ENCODE measurements at regions not wholly inside any gene's neighbourhood (a gene's known extent, or its start where the extent isn't known, plus 50 kb on each side); places are given as distances from the start of the nearest gene placed in this dataset.
A peak's percentile ranks its signal among the peaks of the same experiment; 100 is the strongest.

- intact Hi-C loops (cut with DNase I; ENCODE audit: low total_unique reads): no loop called here
- Histone ChIP-seq H3K9me3 (no peaks in the 10 kb centered on the region), H3K27ac (no peak overlapping the region), H3K27me3 (no peaks in the 10 kb centered on the region), H3K36me3 (no peaks in the 10 kb centered on the region), H3K4me3 (no peak overlapping the region), H3K4me1 (peaks cover 0 to 20% (median 13%) of the 10 kb centered on the region in 4 donors)
- no peak for DNase-seq
- TF ChIP-seq CTCF (IDR thresholded peaks at IDR 0.05): no peak
Measured at GRCh38 chr6:138567052-138567451, 67.8 kb upstream of the NHSL1 start.

- no peak for DNase-seq
- Histone ChIP-seq H3K4me3 (no peak overlapping the region), H3K36me3 (no peaks in the 10 kb centered on the region), H3K4me1 (peaks cover 0 to 24% (median 14%) of the 10 kb centered on the region in 4 donors), H3K27ac (no peak overlapping the region), H3K27me3 (no peaks in the 10 kb centered on the region), H3K9me3 (no peaks in the 10 kb centered on the region)
- intact Hi-C loops (cut with DNase I; ENCODE audit: low total_unique reads): no loop called here
- TF ChIP-seq CTCF (IDR thresholded peaks at IDR 0.05): no peak
Measured at GRCh38 chr6:138568997-138569396, 69.7 kb upstream of the NHSL1 start.

- DNase-seq: no peak
- H3K27me3 ChIP-seq: no peaks in the 10 kb centered on the region
- H3K9me3 ChIP-seq: no peaks in the 10 kb centered on the region
- peaks cover 0 to 24% (median 14%) of the 10 kb centered on the region in 4 donors for H3K4me1 ChIP-seq
- no peak overlapping the region for H3K27ac ChIP-seq
- intact Hi-C loops (cut with DNase I; ENCODE audit: low total_unique reads): no loop called here
- no peak overlapping the region for H3K4me3 ChIP-seq
- no peaks in the 10 kb centered on the region for H3K36me3 ChIP-seq
- TF ChIP-seq CTCF (IDR thresholded peaks at IDR 0.05): no peak
Measured at GRCh38 chr6:138569554-138569953, 70.3 kb upstream of the NHSL1 start.

- Histone ChIP-seq H3K27me3 (no peaks in the 10 kb centered on the region), H3K36me3 (no peaks in the 10 kb centered on the region), H3K4me3 (peak overlapping the region; percentile 38 to 50), H3K9me3 (no peaks in the 10 kb centered on the region), H3K27ac (no peak overlapping the region), H3K4me1 (peaks cover 0 to 24% (median 14%) of the 10 kb centered on the region in 4 donors)
- TF ChIP-seq CTCF (IDR thresholded peaks at IDR 0.05): no peak
- intact Hi-C loops (cut with DNase I; ENCODE audit: low total_unique reads): no loop called here
- no peak for DNase-seq
Measured at GRCh38 chr6:138569970-138570724, 70.9 kb upstream of the NHSL1 start.

- intact Hi-C loops (cut with DNase I; ENCODE audit: low total_unique reads): no loop called here
- no peak for DNase-seq
Measured at GRCh38 chr6:138570725-138571029, 71.4 kb upstream of the NHSL1 start.

More at GRCh38 chr6:138570725-138571029, 71.4 kb upstream of the NHSL1 start:
- Histone ChIP-seq H3K4me1 (peaks cover 0 to 24% (median 14%) of the 10 kb centered on the region in 4 donors), H3K27me3 (no peaks in the 10 kb centered on the region), H3K9me3 (no peaks in the 10 kb centered on the region), H3K27ac (no peak overlapping the region), H3K4me3 (peak overlapping the region; percentile 38 to 50), H3K36me3 (no peaks in the 10 kb centered on the region)
- TF ChIP-seq CTCF (IDR thresholded peaks at IDR 0.05): no peak

All from tibial artery (tissue), 4 donors.